ENCODE measurements at regions not wholly inside any gene's neighbourhood (a gene's known extent, or its start where the extent isn't known, plus 50 kb on each side); places are given as distances from the start of the nearest gene placed in this dataset.

DNA sequence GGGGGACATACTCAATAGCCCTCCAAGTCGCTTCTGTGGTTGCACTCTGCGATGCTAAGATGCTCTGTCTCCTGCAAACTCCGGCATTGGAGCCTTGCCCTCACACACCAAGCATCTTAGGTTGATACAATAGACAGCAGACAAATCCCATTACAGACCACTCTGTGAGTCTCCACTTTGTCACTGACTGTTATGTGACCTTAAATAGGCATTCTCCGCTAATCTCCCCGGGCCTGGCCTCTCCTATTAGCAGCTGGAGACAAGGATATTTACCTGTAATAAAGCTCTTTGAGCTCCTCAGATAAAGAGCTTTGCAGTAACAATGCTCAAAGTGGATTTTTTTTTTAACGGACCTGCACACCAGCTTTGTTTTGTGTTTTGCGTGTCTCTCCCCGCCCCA lies 479.7 kb upstream of the TBX3 start:
- TF ChIP-seq, protein P1, sequence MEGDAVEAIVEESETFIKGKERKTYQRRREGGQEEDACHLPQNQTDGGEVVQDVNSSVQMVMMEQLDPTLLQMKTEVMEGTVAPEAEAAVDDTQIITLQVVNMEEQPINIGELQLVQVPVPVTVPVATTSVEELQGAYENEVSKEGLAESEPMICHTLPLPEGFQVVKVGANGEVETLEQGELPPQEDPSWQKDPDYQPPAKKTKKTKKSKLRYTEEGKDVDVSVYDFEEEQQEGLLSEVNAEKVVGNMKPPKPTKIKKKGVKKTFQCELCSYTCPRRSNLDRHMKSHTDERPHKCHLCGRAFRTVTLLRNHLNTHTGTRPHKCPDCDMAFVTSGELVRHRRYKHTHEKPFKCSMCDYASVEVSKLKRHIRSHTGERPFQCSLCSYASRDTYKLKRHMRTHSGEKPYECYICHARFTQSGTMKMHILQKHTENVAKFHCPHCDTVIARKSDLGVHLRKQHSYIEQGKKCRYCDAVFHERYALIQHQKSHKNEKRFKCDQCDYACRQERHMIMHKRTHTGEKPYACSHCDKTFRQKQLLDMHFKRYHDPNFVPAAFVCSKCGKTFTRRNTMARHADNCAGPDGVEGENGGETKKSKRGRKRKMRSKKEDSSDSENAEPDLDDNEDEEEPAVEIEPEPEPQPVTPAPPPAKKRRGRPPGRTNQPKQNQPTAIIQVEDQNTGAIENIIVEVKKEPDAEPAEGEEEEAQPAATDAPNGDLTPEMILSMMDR (IDR thresholded peaks at IDR 0.05) = no peak
- TF ChIP-seq POLR2A (IDR thresholded peaks at IDR 0.05) = no peak
